ENCODE measurements at regions not wholly inside any gene's neighbourhood (a gene's known extent, or its start where the extent isn't known, plus 50 kb on each side); places are given as distances from the start of the nearest gene placed in this dataset.

DNA sequence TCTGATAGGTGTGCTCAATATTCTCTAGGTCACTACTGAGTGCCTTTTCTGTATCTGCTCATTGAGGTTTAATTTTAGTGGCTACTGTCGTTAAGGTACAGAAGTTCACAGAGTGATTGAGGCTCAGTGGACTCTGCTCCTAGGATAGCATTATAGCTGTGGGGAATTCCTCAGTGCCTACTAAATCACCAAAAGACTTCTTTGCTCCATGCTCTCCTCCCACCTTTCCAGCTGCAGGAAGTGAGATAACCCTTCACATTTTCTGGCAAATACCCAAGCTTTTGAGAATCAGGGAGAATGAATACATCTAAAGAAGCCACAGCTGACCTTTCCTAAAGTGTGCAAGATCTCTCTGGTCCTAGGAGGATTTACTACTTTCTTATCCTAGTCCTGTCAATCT is 95.2 kb upstream of the FSIP2 start:
- TF ChIP-seq, protein P1, sequence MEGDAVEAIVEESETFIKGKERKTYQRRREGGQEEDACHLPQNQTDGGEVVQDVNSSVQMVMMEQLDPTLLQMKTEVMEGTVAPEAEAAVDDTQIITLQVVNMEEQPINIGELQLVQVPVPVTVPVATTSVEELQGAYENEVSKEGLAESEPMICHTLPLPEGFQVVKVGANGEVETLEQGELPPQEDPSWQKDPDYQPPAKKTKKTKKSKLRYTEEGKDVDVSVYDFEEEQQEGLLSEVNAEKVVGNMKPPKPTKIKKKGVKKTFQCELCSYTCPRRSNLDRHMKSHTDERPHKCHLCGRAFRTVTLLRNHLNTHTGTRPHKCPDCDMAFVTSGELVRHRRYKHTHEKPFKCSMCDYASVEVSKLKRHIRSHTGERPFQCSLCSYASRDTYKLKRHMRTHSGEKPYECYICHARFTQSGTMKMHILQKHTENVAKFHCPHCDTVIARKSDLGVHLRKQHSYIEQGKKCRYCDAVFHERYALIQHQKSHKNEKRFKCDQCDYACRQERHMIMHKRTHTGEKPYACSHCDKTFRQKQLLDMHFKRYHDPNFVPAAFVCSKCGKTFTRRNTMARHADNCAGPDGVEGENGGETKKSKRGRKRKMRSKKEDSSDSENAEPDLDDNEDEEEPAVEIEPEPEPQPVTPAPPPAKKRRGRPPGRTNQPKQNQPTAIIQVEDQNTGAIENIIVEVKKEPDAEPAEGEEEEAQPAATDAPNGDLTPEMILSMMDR (IDR thresholded peaks at IDR 0.05) = no peak
- TF ChIP-seq POLR2A (IDR thresholded peaks at IDR 0.05) = no peak
